HEK293 (cell line): ENCODE measurements at regions not wholly inside any gene's neighbourhood (a gene's known extent, or its start where the extent isn't known, plus 50 kb on each side); places are given as distances from the start of the nearest gene placed in this dataset.

Experiments used
- CTCF ChIA-PET: fragments of 350-600 bp; formaldehyde crosslinking; extraction: SDS; loops from one replicate; lab custom pipeline; 2021; ENCODE audit warnings: antibody characterized with exemption; lab: Yijun Ruan, JAX
- POLR2A ChIA-PET: fragments of 300-600 bp; formaldehyde crosslinking; extraction: SDS; loops from one replicate; lab custom pipeline; 2020; ENCODE audit warnings: antibody characterized with exemption, inconsistent platforms; lab: Yijun Ruan, JAX
- H3K27ac ChIP-seq: fragments of 200-500 bp; sonication (Bioruptor generic); 2 replicates; pipeline ENCODE4 v1.5.1; 2014; ENCODE audit warnings: low read depth, low read length, control low read depth, inconsistent platforms; ENCODE audit errors: extremely low read depth
- H3K36me3 ChIP-seq, 2 experiments: fragments of 200-500 bp in 1 of 2; sonication (Bioruptor generic) in 1 of 2; 1 replicate in 1 of 2; 2 replicates in 1 of 2; pipeline ENCODE4 v1.5.1; 2014 to 2017; ENCODE audit warnings: inconsistent platforms in 2 of 2, low read length in 2 of 2; ENCODE audit not compliant: control insufficient read depth in 2 of 2, insufficient read depth in 1 of 2
- H3K4me1 ChIP-seq: fragments of 200-500 bp; sonication (Bioruptor generic); 2 replicates; pipeline ENCODE4 v1.5.1; 2014; ENCODE audit warnings: mild to moderate bottlenecking, low read length, inconsistent platforms; ENCODE audit not compliant: control insufficient read depth, insufficient read depth
- H3K4me3 ChIP-seq: 2 replicates; pipeline ENCODE4 v1.5.1; 2011; ENCODE audit warnings: low read depth, mild to moderate bottlenecking, control low read depth, low read length, moderate library complexity
- H3K9me3 ChIP-seq: fragments of 200-500 bp; sonication (Bioruptor generic); 2 replicates; pipeline ENCODE4 v1.5.1; 2014; ENCODE audit warnings: low read depth, low read length, inconsistent platforms; ENCODE audit not compliant: control insufficient read depth, insufficient read depth
- EGR2 ChIP-seq: fragments of 450-650 bp; formaldehyde crosslinking; IDR thresholded peaks from 2 replicates; pipeline ENCODE4 v1.5.1; 2016; ENCODE audit warnings: low read depth, missing biosample characterization, missing genetic modification characterization
- GLI2 ChIP-seq: fragments of 450-650 bp; formaldehyde crosslinking; IDR thresholded peaks from 2 replicates; pipeline ENCODE4; 2017; ENCODE audit warnings: missing biosample characterization, missing genetic modification characterization, low read depth, borderline replicate concordance
- OVOL3 ChIP-seq: fragments of 450-650 bp; formaldehyde crosslinking; IDR thresholded peaks from 2 replicates; pipeline ENCODE4 v1.5.1; 2016; ENCODE audit warnings: missing biosample characterization, missing genetic modification characterization
- PRDM1 ChIP-seq: fragments of 450-650 bp; formaldehyde crosslinking; IDR thresholded peaks from 2 replicates; pipeline ENCODE4; 2016; ENCODE audit warnings: missing biosample characterization, missing genetic modification characterization
- ZBTB17 ChIP-seq: fragments of 450-650 bp; formaldehyde crosslinking; IDR thresholded peaks from 2 replicates; pipeline ENCODE4 v1.5.1; 2016; ENCODE audit warnings: missing biosample characterization, missing genetic modification characterization
- ZBTB20 ChIP-seq: fragments of 450-650 bp; formaldehyde crosslinking; IDR thresholded peaks from 2 replicates; pipeline ENCODE4 v1.5.1; 2016; ENCODE audit warnings: missing biosample characterization, missing genetic modification characterization
- ZNF155 ChIP-seq: fragments of 450-650 bp; formaldehyde crosslinking; IDR thresholded peaks from 2 replicates; pipeline ENCODE4 v1.5.1; 2016; ENCODE audit warnings: missing biosample characterization, missing genetic modification characterization
- ZNF157 ChIP-seq: fragments of 450-650 bp; formaldehyde crosslinking; IDR thresholded peaks from 2 replicates; pipeline ENCODE4 v1.5.1; 2016; ENCODE audit warnings: missing biosample characterization, missing genetic modification characterization
- ZNF16 ChIP-seq: fragments of 450-650 bp; formaldehyde crosslinking; IDR thresholded peaks from 2 replicates; pipeline ENCODE4 v1.5.1; 2016; ENCODE audit warnings: low read depth, missing biosample characterization, missing genetic modification characterization
- ZNF202 ChIP-seq: fragments of 450-650 bp; formaldehyde crosslinking; IDR thresholded peaks from 2 replicates; pipeline ENCODE4 v1.5.1; 2016; ENCODE audit warnings: missing biosample characterization, missing genetic modification characterization, borderline replicate concordance
- ZNF211 ChIP-seq: fragments of 450-650 bp; formaldehyde crosslinking; IDR thresholded peaks from 2 replicates; pipeline ENCODE4 v1.5.1; 2016; ENCODE audit warnings: low read depth, missing biosample characterization, missing genetic modification characterization
- ZNF324 ChIP-seq: fragments of 450-650 bp; formaldehyde crosslinking; IDR thresholded peaks from 2 replicates; pipeline ENCODE4 v1.5.1; 2016; ENCODE audit warnings: missing biosample characterization, missing genetic modification characterization
- ZNF335 ChIP-seq: fragments of 450-650 bp; formaldehyde crosslinking; conservative IDR thresholded peaks from 2 replicates; pipeline ENCODE4 v1.5.1; 2016; ENCODE audit warnings: missing biosample characterization, missing genetic modification characterization
- ZNF350 ChIP-seq: fragments of 450-650 bp; formaldehyde crosslinking; IDR thresholded peaks from 2 replicates; pipeline ENCODE4 v1.5.0; 2017; ENCODE audit warnings: missing biosample characterization, mild to moderate bottlenecking, missing genetic modification characterization
- ZNF510 ChIP-seq: fragments of 450-650 bp; formaldehyde crosslinking; IDR thresholded peaks from 2 replicates; pipeline ENCODE4 v1.5.1; 2018; ENCODE audit warnings: mild to moderate bottlenecking, missing genetic modification characterization, missing biosample characterization; ENCODE audit not compliant: insufficient replicate concordance
- ZNF530 ChIP-seq: fragments of 450-650 bp; formaldehyde crosslinking; IDR thresholded peaks from 2 replicates; pipeline ENCODE4 v1.5.1; 2016; ENCODE audit warnings: low read depth, missing biosample characterization, missing genetic modification characterization
- TF ChIP-seq, protein P1 (sequence below): fragments of 450-650 bp; formaldehyde crosslinking; IDR thresholded peaks from 2 replicates; pipeline ENCODE4 v1.5.1; 2016; ENCODE audit warnings: missing biosample characterization, missing genetic modification characterization
- TF ChIP-seq, protein P2 (sequence below): fragments of 450-650 bp; formaldehyde crosslinking; IDR thresholded peaks from 2 replicates; pipeline ENCODE4 v1.5.1; 2016; ENCODE audit warnings: missing biosample characterization, missing genetic modification characterization
- TF ChIP-seq, protein P3 (sequence below): fragments of 450-650 bp; formaldehyde crosslinking; IDR thresholded peaks from 2 replicates; pipeline ENCODE4 v1.5.1; 2016; ENCODE audit warnings: missing biosample characterization, missing genetic modification characterization

DNA sequence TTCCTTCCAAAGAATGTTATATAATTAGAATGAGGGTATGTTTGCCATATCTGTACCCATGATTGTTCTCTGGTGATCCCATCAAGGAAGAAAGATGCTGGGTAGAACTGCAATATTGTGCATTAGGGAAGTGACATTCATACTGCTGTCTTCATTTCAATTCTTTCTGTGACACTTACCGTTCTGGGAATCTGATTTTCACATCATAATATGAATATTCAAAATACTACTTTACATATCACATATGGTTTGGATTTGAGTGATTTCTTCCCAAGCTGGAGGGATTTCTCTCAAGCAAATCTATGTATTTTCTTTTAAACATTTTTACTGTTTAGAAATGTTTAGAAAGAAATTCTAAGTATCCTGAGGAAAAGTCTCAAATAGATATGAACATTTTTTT lies 168.4 kb upstream of the DDX18 start (continued):
- TF ChIP-seq, protein P1, sequence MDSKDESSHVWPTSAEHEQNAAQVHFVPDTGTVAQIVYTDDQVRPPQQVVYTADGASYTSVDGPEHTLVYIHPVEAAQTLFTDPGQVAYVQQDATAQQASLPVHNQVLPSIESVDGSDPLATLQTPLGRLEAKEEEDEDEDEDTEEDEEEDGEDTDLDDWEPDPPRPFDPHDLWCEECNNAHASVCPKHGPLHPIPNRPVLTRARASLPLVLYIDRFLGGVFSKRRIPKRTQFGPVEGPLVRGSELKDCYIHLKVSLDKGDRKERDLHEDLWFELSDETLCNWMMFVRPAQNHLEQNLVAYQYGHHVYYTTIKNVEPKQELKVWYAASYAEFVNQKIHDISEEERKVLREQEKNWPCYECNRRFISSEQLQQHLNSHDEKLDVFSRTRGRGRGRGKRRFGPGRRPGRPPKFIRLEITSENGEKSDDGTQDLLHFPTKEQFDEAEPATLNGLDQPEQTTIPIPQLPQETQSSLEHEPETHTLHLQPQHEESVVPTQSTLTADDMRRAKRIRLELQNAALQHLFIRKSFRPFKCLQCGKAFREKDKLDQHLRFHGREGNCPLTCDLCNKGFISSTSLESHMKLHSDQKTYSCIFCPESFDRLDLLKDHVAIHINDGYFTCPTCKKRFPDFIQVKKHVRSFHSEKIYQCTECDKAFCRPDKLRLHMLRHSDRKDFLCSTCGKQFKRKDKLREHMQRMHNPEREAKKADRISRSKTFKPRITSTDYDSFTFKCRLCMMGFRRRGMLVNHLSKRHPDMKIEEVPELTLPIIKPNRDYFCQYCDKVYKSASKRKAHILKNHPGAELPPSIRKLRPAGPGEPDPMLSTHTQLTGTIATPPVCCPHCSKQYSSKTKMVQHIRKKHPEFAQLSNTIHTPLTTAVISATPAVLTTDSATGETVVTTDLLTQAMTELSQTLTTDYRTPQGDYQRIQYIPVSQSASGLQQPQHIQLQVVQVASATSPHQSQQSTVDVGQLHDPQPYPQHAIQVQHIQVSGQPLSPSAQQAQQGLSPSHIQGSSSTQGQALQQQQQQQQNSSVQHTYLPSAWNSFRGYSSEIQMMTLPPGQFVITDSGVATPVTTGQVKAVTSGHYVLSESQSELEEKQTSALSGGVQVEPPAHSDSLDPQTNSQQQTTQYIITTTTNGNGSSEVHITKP: no peak
- TF ChIP-seq ZBTB20 (tag by site-specific recombination) (no peak), ZNF510 (tag by site-specific recombination) (no peak), GLI2 (tag by site-specific recombination) (no peak), ZNF350 (no peak), ZBTB17 (no peak), PRDM1 (tag by site-specific recombination) (no peak), ZNF155 (tag by site-specific recombination) (no peak)

DNA sequence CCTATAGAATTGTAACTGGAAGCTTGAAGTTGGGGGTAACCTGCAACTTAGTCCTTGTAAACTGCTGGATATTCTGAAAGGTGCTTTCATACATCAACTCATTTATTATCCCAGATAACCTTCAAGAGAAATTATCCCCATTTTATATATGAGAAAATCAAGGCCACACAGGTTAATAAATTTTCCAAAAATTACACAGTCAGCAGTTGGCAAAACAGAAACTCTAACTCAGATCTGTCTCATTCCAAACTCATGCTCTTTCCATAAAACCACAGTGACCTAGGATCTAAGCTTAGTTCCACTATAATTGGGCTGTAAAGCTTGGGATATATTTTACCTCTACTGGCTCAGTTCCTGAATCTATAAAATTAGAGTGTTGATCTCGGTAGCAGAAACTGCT lies 167.6 kb upstream of the DDX18 start:
- no peak for TF ChIP-seq ZNF202 (tag by site-specific recombination)
- TF ChIP-seq ZNF211 (tag by site-specific recombination): no peak
- no peaks in the 10 kb centered on the region for H3K36me3 ChIP-seq
- ChIA-PET POLR2A (no interaction called here), CTCF (no interaction called here)
- no peak overlapping the region for H3K27ac ChIP-seq
- no peak overlapping the region for H3K4me3 ChIP-seq
- H3K4me1 ChIP-seq: no peaks in the 10 kb centered on the region
- no peaks in the 10 kb centered on the region for H3K9me3 ChIP-seq

DNA sequence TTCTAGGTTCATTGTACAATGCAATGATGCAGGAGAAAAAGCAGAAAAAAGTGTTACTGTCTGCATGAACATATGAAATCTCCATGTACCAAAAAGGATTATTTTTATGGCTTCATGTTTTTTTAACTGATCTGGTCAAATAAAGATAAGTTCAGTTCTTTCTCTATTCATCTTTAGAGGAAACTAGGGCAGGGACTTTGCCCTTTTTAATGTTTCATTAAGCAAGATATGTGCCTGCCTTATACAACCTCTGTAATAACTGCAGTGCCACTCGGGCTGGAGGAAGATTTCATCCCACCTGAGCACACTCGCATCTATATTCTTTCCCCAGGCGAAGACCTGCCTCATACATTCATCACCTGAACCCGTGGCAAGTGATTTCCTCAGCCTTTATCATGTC lies 157.9 kb upstream of the DDX18 start:
- no peak overlapping the region for H3K4me3 ChIP-seq
- CTCF ChIA-PET: no interaction called here
- H3K9me3 ChIP-seq: no peaks in the 10 kb centered on the region
- no peaks in the 10 kb centered on the region for H3K36me3 ChIP-seq
- no peak overlapping the region for H3K27ac ChIP-seq
- TF ChIP-seq, protein P2, sequence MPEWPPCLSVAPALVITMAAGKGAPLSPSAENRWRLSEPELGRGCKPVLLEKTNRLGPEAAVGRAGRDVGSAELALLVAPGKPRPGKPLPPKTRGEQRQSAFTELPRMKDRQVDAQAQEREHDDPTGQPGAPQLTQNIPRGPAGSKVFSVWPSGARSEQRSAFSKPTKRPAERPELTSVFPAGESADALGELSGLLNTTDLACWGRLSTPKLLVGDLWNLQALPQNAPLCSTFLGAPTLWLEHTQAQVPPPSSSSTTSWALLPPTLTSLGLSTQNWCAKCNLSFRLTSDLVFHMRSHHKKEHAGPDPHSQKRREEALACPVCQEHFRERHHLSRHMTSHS (tag by site-specific recombination): no peak
- TF ChIP-seq ZNF335 (tag by site-specific recombination) (no peak), EGR2 (tag by site-specific recombination) (no peak), ZNF16 (no peak), ZNF157 (tag by site-specific recombination) (no peak), OVOL3 (tag by site-specific recombination) (no peak), ZNF324 (no peak), ZNF530 (tag by site-specific recombination) (no peak)
- TF ChIP-seq, protein P3, sequence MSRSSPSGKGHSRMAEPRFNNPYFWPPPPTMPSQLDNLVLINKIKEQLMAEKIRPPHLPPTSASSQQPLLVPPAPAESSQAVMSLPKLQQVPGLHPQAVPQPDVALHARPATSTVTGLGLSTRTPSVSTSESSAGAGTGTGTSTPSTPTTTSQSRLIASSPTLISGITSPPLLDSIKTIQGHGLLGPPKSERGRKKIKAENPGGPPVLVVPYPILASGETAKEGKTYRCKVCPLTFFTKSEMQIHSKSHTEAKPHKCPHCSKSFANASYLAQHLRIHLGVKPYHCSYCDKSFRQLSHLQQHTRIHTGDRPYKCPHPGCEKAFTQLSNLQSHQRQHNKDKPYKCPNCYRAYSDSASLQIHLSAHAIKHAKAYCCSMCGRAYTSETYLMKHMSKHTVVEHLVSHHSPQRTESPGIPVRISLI (tag by site-specific recombination): no peak
- POLR2A ChIA-PET: no interaction called here
- H3K4me1 ChIP-seq: no peaks in the 10 kb centered on the region
